Activated naive CD4-positive, alpha-beta T cell treated with anti-CD3 and anti-CD28 coated beads, Interleukin-2, amount 10 ng/mL, durations not matched to agents 7 days and 5 days (primary cell): ENCODE measurements at regions not wholly inside any gene's neighbourhood (a gene's known extent, or its start where the extent isn't known, plus 50 kb on each side); places are given as distances from the start of the nearest gene placed in this dataset.
"Not testable (repeated sequence)": the region's sequence is repeated elsewhere in the genome, so short reads cannot be mapped to it uniquely, and the experiment has no call there.

Experiments
- CTCF ChIA-PET: fragments of 350-600 bp; sonication (Branson Sonifier 250); formaldehyde crosslinking; loops from one replicate; lab custom pipeline; 2021; ENCODE audit warnings: antibody characterized with exemption; lab: Charles Lee
- DNase-seq: peaks from one replicate; pipeline ENCODE4 v3.0.0-alpha.2; 2020
- H3K27ac Mint-ChIP-seq: one replicate; pipeline ENCODE4 v1.8.0; 2021; ENCODE audit warnings: mild to moderate bottlenecking, moderate library complexity, mixed read lengths
- H3K27me3 Mint-ChIP-seq: one replicate; pipeline ENCODE4 v1.8.0; 2021; ENCODE audit warnings: mild to moderate bottlenecking, mixed read lengths
- H3K36me3 Mint-ChIP-seq: one replicate; pipeline ENCODE4 v1.8.0; 2021; ENCODE audit warnings: mixed read lengths
- H3K4me1 Mint-ChIP-seq: one replicate; pipeline ENCODE4 v1.8.0; 2021; ENCODE audit warnings: mixed read lengths
- H3K4me3 Mint-ChIP-seq: one replicate; pipeline ENCODE4 v1.8.0; 2021; ENCODE audit warnings: mild to moderate bottlenecking, moderate library complexity, mixed read lengths
- H3K9me3 Mint-ChIP-seq: one replicate; pipeline ENCODE4 v1.8.0; 2021; ENCODE audit warnings: mixed read lengths

DNA sequence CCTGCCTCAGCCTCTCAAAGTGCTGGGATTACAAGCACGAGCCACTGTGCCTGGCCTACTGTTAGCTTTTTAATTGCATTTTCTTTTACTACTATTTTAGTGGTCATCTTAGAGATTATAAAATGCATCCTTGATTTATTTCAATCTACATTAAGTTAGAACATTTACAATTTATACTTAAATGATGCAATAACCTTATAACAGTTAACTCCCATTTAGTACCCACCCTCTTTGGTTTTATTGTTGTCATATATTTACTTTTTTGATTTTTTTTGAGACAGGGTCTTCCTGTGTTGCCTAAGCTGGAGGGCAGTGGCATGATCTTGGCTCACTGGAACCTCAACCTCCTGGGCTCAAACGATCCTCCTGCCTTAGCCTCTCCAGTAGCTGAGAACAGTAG lies 77.3 kb downstream of the PPCDC start:
- no peak for DNase-seq
- Mint-ChIP-seq H3K36me3 (no peaks in the 10 kb centered on the region), H3K27ac (no peak overlapping the region), H3K4me1 (peaks cover 11% of the 10 kb centered on the region), H3K9me3 (no peaks in the 10 kb centered on the region), H3K4me3 (no peak overlapping the region), H3K27me3 (peaks cover 30% of the 10 kb centered on the region)
- CTCF ChIA-PET = interaction anchor here (1.6 kb wide), 1 partner anchor 22 kb away, joined by 4 read pairs; no protein-coding TSS in a partner anchor

DNA sequence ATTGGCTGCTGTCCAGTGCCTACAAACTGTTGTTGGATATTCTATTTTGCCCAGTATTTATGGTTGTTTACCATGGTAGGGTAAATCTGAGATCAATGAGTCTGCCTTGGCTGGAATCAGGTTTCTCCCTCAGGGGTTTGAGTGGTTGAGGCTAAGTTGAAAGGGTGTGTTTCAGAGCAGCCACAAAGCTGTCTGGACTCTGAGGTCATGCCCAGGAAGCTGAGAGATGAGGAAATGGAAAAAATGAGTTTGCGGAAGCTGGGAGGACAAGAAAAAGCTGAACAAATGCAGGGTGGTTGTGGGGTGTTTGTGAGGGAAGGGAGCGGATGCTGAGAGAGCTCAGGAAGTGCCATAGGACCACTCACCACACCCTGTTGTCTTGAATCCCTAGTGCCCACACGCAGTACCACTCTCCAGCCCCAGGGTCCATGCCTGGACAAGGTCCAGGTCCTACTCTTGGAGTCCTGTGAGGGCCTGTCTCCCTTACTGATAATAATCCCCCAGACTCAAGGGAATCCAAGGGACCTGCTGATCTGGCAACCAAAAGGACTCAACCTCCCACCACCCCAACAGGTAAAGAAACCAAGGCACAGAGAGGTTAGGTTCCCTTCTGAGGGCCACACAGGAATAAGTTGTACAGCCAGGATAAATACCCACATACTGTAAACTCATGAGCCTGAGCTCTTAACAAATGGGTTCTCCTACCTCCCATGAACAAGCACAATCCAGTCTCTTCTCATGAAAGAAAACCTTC lies 81.6 kb downstream of the PPCDC start:
- peak; percentile 28 for DNase-seq
- no peaks in the 10 kb centered on the region for H3K9me3 Mint-ChIP-seq
- no peaks in the 10 kb centered on the region for H3K36me3 Mint-ChIP-seq
- peak overlapping the region; percentile 28 for H3K27ac Mint-ChIP-seq
- CTCF ChIA-PET = no interaction called here
- peaks cover 32% of the 10 kb centered on the region for H3K4me1 Mint-ChIP-seq
- no peak overlapping the region for H3K4me3 Mint-ChIP-seq
- peaks cover 47% of the 10 kb centered on the region for H3K27me3 Mint-ChIP-seq

DNA sequence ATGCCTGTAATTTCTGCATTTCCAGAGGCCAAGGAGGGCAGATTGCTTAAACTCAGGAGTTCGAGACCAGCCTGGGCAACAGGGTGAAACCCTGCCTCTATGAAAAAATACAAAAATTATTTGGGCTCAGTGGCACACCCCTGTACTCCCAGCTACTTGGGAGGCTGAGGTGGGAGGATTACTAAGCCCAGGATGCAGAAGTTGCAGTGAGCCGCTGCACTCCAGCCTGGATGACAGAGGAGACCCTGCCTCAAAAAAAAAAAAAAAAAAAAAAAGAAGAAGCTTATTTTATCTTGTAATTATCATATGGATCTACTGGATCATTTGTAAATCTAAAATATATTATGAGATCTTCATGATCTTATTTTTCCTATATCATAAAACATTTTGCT lies 84.1 kb downstream of the PPCDC start:
- Mint-ChIP-seq H3K4me3 (no peak overlapping the region), H3K9me3 (peaks cover 5% of the 10 kb centered on the region), H3K27ac (no peak overlapping the region), H3K36me3 (peaks cover 6% of the 10 kb centered on the region), H3K4me1 (peaks cover 40% of the 10 kb centered on the region), H3K27me3 (peaks cover 58% of the 10 kb centered on the region)
- CTCF ChIA-PET = interaction anchor here (0.7 to 2.6 kb wide), 2 partner anchors 77 to 96 kb away, joined by 3 to 10 read pairs; no protein-coding TSS in a partner anchor
- DNase-seq = no peak

DNA sequence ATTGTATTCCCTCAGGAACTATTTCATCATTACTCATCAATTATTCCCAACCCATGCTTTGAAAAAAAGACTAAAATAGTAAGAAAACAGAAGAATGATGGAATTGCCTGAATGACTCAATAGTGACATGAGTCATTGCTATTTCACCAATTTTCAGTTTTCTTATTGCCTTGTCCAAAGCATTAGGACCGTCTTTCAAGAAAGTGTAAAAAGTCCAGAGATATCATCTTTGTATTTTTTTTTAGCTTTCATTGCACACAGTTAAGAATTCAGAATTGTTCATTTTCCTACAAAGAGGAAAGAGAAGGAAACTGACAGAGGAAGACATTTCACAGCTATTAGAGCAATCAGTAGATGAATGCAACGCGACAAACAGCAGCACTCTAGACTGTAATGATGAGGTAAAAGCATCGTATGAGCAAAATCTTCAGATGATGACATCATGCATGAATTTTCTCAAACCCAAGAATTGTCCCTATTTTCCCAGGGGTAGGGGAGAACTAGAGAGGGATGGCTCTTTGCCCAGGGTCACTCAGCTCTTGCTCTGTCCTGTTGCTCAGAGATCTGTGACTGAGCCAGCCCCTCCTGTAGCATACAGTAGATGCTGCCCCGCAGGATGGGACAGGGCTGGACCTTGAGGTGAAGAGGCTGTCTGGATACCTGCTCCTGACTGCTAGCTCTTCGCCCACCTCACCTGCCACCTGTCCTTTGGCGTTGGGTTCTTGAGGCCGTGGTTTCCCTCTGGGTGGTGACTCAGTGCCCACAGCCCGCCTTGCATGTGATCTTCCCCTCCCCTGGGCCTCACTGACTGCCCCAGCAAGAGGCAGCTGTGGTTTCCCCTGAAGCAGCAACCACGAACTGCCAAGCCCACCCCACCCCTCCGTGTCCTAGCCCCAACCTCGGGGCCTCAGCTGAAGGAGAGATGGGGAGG lies 84.8 kb downstream of the PPCDC start:
- Mint-ChIP-seq H3K4me3 (peak overlapping the region; percentile 16), H3K36me3 (peaks cover 12% of the 10 kb centered on the region), H3K27ac (peak overlapping the region; percentile 71), H3K4me1 (peaks cover 46% of the 10 kb centered on the region), H3K27me3 (peaks cover 56% of the 10 kb centered on the region), H3K9me3 (peaks cover 11% of the 10 kb centered on the region)
- CTCF ChIA-PET = interaction anchor here (0.7 to 2.6 kb wide), 6 partner anchors 34 to 336 kb away, joined by 3 to 10 read pairs (median 3); partner anchors contain the start of gene C15orf39
- DNase-seq = peak; percentile 73

DNA sequence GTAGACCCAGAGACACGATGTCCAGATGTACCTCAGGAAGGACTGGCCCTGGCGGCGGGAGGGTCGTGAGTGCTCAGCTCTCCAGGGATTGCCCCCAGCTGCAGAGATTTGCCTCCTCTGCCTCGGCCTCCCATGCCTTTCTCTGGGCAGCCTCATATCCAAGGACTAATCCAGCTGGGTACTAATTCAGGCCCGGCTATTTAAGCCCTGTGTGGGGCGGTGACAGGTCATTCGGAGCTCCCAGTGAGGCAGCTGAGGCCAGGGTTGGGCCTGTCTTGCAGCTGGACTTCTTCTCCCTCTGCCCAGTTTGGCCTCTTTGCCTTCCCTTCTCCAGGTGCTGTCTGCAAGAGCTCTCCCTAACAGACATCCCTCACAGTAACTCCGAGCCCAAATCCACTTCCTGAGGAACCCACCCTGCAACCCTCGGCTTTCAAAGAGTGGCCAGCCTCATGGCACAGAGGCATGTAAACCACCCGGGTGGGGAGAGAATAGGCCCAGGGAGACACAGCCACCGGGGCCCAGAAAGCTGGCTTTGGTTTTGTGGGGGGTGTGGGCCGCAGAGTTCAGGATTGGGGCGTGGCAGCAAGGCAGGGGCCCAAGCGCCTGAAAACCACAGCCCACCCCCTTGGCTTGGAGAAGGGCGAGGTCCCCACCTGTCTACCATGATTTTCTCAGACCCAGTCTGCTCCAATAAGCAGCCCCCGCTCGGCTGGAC lies 85.8 kb downstream of the PPCDC start:
- CTCF ChIA-PET = interaction anchor here (0.7 to 2.6 kb wide), 6 partner anchors 35 to 337 kb away, joined by 3 to 10 read pairs (median 3); partner anchors contain the start of gene C15orf39
- Mint-ChIP-seq H3K4me3 (no peak overlapping the region), H3K9me3 (peaks cover 15% of the 10 kb centered on the region), H3K36me3 (peaks cover 12% of the 10 kb centered on the region), H3K27ac (peak overlapping the region; percentile 84), H3K27me3 (peaks cover 59% of the 10 kb centered on the region), H3K4me1 (peaks cover 47% of the 10 kb centered on the region)
- no peak for DNase-seq

DNA sequence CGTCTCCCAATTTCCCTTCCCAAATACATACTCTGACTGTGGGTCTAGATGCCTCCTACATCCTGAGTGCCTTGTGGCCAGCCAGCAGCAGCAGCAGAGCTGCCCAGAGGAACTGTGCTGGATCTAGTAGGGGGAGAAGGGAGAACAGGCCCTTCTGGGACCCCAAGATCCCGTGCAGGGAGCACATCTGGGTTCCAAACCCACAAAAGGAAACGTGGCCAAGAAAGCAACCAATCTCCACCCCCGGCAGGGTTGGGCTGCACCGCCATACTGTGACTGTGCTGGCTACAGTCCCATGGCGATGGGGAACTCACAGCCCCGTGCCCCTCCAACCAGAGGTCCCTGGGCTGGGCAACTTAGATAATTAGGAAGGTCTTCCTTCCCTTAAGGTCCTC lies 86.3 kb downstream of the PPCDC start:
- Mint-ChIP-seq H3K27me3 (peaks cover 63% of the 10 kb centered on the region), H3K27ac (peak overlapping the region; percentile 84), H3K4me1 (peaks cover 46% of the 10 kb centered on the region), H3K9me3 (peaks cover 20% of the 10 kb centered on the region), H3K4me3 (no peak overlapping the region), H3K36me3 (peaks cover 12% of the 10 kb centered on the region)
- CTCF ChIA-PET = interaction anchor here (1.0 to 2.6 kb wide), 4 partner anchors 66 to 94 kb away, joined by 3 to 10 read pairs (median 4); partner anchors contain the start of gene C15orf39
- DNase-seq = no peak

DNA sequence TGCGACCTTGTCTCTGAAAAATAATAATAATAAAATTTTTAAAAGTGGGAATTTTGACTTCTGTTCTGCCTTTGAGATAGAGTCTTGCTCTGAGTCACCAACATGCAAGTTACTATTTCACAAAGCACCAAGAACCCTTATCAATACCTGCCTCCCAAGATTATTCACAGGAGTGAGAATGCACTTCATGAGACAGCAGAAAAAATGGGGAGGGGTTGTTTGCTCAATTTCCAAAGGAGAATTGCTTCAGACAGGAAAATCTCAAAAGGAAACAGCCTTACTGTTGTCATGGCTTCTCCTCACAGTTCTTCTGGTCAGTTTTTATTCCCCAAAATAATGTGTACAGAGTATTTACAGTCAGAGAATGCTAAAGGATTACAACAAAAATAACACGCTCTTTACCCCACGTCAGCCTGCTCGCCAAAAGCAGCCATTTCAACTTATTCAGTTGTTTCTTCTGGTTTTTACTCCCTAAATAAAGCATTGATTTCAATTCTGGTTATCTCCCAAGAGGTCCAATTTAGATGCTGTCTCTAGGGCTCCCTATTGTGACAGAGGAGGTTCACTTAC lies 89.0 kb downstream of the PPCDC start:
- Mint-ChIP-seq H3K4me3 (no peak overlapping the region), H3K9me3 (peaks cover 25% of the 10 kb centered on the region), H3K36me3 (peaks cover 12% of the 10 kb centered on the region), H3K27ac (no peak overlapping the region), H3K27me3 (peaks cover 55% of the 10 kb centered on the region), H3K4me1 (peaks cover 40% of the 10 kb centered on the region)
- CTCF ChIA-PET = no interaction called here
- no peak for DNase-seq

DNA sequence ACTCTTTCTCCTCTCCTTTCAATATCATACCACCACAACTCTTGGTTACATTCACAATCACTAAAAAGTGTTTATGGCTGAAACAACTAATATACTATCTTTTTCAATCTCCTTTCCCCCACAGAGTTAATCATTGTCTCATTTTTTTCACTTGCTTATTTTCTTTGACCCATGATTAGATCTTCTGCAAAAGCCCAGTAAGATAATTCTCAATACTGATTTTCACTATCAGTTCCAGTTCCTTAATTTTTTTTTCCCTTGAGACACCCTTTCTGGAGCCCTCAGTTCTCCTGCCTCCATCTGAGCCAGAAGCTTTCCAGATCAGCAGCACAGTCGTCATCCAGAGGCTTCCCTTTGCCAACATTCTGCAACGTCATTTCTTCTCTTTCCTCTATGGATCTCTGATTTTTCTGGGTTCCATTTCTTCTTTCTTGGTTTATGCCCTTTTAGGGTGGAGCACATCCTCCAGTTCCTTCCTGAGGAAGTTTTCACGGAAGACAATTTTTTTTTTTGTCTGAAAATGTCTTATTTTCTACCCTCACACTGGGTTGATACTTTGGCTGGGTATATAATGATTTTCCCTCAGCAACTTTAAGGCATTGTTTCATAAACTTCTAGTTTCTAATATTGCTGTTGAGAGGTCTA lies 88.7 kb upstream of the C15orf39 start:
- peaks cover 25% of the 10 kb centered on the region for H3K9me3 Mint-ChIP-seq
- no peak for DNase-seq
- peaks cover 55% of the 10 kb centered on the region for H3K27me3 Mint-ChIP-seq
- no peak overlapping the region for H3K4me3 Mint-ChIP-seq
- H3K4me1 Mint-ChIP-seq = peaks cover 37% of the 10 kb centered on the region
- H3K36me3 Mint-ChIP-seq = peaks cover 12% of the 10 kb centered on the region
- CTCF ChIA-PET = no interaction called here
- H3K27ac Mint-ChIP-seq = no peak overlapping the region

DNA sequence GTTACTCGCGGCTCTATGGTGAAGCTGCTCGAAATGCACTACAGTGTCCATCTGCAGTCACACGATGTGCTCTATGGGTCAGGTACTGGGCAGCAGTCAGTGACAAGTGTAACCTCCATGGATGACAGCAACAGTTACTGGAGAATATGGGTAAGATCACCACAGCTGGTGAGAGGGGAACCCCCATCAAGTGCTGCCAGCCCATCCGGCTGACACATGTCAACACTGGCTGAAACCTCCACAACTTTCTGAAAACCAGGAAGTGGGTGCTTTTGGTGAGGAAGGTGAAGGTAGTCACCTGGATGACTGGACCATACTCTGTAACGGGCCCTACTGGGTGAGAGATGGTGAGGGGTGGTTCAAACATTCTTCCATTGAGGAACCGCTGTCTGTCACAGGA lies 87.4 kb upstream of the C15orf39 start:
- Mint-ChIP-seq H3K4me3 (no peak overlapping the region), H3K4me1 (peaks cover 23% of the 10 kb centered on the region), H3K27ac (no peak overlapping the region), H3K27me3 (peaks cover 53% of the 10 kb centered on the region), H3K9me3 (peaks cover 25% of the 10 kb centered on the region), H3K36me3 (peaks cover 12% of the 10 kb centered on the region)
- no peak for DNase-seq
- CTCF ChIA-PET = interaction anchor here (0.8 kb wide), 1 partner anchor 71 kb away, joined by 3 read pairs; no protein-coding TSS in a partner anchor

DNA sequence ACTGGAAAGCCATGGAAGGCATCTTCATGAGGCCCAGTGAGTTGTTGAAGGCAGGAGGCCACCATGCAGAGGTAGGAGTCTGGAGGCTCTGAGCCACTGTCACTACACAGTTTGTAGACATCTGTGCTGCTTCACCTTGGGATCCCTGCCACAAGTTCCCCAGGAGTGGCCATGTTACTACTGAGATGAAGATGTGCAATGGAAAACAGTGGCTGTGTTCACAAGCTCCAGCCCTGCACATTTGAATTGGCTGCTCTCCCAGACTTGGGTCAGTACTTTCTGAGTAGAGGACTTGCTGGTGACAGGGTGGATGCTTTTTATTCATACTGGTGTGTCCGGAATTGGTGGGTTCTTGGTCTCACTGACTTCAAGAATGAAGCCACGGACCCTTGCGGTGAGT lies 86.9 kb upstream of the C15orf39 start:
- Mint-ChIP-seq H3K4me3 (no peak overlapping the region), H3K4me1 (peaks cover 18% of the 10 kb centered on the region), H3K27ac (no peak overlapping the region), H3K27me3 (peaks cover 50% of the 10 kb centered on the region), H3K36me3 (peaks cover 12% of the 10 kb centered on the region), H3K9me3 (peaks cover 25% of the 10 kb centered on the region)
- CTCF ChIA-PET = no interaction called here
- no peak for DNase-seq

DNA sequence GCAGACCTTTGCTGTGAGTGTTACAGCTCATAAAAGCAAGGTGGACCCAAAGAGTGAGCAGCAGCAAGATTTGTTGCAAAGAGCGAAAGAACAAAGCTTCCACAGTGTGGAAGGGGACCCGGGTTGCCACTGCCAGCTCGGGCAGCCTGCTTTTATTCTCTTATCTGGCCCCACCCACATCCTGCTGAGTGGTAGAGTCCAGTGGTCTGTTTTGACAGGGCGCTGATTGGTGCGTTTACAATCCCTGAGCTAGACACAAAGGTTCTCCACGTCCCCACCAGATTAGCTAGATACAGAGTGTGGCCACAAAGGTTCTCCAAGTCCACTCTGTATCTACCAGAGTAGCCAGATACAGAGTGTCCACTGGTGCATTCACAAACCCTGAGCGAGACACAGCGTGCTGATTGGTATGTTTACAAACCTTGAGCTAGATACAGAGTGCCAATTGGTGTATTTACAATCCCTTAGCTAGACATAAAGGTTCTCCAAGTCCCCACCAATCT lies 86.2 kb upstream of the C15orf39 start:
- CTCF ChIA-PET, H3K36me3 Mint-ChIP-seq, DNase-seq, H3K4me3 Mint-ChIP-seq, H3K27ac Mint-ChIP-seq: not testable (repeated sequence)
- peaks cover 45% of the 10 kb centered on the region for H3K27me3 Mint-ChIP-seq
- H3K4me1 Mint-ChIP-seq = peaks cover 12% of the 10 kb centered on the region
- peaks cover 23% of the 10 kb centered on the region for H3K9me3 Mint-ChIP-seq

DNA sequence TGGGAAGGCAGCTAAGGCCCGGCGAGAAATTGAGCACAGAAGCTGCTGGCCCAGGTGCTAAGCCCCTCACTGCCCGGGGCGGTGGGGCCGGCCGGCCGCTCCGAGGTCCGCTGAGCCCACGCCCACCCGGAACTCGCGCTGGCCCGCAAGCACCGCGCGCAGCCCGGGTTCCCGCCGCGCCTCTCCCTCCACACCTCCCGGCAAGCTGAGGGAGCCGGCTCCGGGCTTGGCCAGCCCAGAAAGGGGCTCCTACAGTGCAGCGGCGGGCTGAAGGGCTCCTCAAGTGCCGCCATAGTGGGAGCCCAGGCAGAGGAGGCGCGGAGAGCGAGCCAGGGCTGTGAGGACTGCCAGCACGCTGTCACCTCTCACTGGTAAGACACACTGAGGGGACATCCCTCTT lies 85.5 kb upstream of the C15orf39 start:
- H3K36me3 Mint-ChIP-seq, CTCF ChIA-PET, H3K4me1 Mint-ChIP-seq, DNase-seq, H3K4me3 Mint-ChIP-seq, H3K27ac Mint-ChIP-seq: not testable (repeated sequence)
- Mint-ChIP-seq H3K9me3 (peaks cover 20% of the 10 kb centered on the region), H3K27me3 (peaks cover 39% of the 10 kb centered on the region)

DNA sequence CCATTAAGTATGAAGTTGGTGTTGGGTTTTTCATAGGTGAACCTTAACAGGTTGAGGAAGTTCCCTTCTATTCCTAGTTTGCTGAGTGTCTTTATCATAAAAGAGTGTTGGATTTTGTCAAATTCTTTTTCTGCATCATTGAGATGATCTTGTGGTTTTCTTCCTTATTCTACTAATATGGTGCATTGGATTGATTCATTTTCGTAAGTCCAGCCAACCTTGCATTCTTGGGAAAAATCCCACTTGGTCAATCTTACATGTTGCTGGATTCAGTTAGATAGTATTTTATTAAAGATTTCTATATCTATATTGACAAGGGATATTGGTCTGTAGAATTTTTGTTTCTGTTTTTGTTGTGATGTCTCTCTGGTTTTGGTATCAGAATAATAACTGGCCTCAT lies 83.7 kb upstream of the C15orf39 start:
- Mint-ChIP-seq H3K4me1 (peaks cover 5% of the 10 kb centered on the region), H3K36me3 (peaks cover 1% of the 10 kb centered on the region), H3K27me3 (peaks cover 29% of the 10 kb centered on the region), H3K9me3 (peaks cover 15% of the 10 kb centered on the region), H3K4me3 (no peak overlapping the region), H3K27ac (no peak overlapping the region)
- no peak for DNase-seq
- CTCF ChIA-PET = no interaction called here
